COR-L47 (cell line): ENCODE measurements at regions not wholly inside any gene's neighbourhood (a gene's known extent, or its start where the extent isn't known, plus 50 kb on each side); places are given as distances from the start of the nearest gene placed in this dataset.
"Not testable (repeated sequence)": the region's sequence is repeated elsewhere in the genome, so short reads cannot be mapped to it uniquely, and the experiment has no call there.

Experiments used
- DNase-seq: peaks from one replicate; lab custom pipeline; 2025; lab: John Stamatoyannopoulos, UW

- DNase-seq, result no peak
Observed at GRCh38 chr14:105890474-105891220, 364.3 kb downstream of the TMEM121 start.

DNA sequence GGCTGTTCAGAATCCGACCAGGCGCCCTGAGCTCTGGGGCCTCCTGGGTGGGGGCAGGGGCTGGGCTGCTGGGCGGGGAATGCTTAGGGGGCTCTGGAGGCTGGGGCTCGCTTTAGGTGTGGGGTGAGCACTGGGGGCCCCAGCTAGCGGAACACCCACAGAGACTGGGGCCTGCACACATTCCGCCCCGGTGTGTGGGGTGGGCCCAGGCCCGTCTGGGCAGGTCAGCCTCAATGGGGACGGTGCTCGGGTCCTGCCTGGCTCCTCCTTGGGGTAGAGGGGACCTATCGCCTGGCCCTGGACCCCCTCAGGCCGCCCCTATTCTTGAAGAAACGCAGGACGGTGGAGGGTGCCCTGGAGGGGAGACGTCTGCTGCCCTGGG lies 364.8 kb downstream of the TMEM121 start:
- no peak for DNase-seq

GRCh38 chr14:105891631-105892452 lies 365.5 kb downstream of the TMEM121 start:
- DNase-seq, result no peak

DNA sequence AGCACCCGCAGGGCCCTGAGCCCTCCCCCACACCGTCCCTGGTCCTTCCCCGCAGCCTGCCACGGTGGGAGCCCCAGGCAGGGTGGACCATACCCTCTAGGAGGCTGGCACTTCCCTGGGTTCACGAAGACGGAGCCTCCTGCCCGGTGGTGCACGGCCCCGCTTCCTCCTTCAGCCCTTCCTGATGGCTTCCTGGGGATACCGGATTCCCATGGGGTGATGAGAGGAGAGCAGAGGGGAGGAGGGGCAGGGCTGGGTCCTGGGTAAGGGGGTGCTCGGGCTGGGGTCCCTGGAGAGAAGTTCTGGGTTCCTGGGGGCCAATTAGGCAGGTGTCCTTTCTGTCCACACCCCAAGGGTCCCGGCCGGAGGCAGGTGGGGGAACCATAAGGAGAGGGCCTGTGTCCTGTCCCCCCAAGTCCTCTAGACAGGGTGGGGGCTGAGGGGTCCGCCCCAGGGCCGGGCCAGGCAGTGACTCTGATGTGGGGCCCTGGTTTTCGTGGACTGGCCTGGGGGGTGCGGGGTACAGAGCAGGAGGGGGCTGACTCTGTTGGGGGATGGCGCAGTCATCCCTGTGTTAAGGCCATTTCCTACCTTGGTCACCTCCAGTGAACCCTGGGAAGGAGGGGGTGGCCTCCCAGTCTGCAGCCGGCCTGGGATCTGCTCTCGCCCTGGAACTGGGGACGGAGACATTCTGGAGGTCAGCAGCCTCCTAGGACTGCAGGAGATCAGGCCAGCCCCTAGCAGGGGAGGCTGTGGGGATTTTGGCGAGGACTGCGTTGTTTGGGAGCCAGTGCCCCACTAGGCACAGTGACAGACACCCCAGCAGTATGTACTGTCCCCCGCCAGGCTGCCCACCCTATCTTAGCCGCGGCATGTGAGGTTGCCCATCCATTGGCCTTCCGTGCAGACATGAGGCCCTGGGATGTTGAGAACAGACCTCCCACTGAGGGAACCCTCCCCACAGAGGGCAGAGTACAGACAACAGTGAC lies 366.4 kb downstream of the TMEM121 start:
- DNase-seq, result not testable (repeated sequence)

GRCh38 chr14:105893686-105894085 lies 367.3 kb downstream of the TMEM121 start:
- DNase-seq, result not testable (repeated sequence)

- DNase-seq, result no peak
Observed at GRCh38 chr14:105894125-105894977, 368.0 kb downstream of the TMEM121 start.

DNA sequence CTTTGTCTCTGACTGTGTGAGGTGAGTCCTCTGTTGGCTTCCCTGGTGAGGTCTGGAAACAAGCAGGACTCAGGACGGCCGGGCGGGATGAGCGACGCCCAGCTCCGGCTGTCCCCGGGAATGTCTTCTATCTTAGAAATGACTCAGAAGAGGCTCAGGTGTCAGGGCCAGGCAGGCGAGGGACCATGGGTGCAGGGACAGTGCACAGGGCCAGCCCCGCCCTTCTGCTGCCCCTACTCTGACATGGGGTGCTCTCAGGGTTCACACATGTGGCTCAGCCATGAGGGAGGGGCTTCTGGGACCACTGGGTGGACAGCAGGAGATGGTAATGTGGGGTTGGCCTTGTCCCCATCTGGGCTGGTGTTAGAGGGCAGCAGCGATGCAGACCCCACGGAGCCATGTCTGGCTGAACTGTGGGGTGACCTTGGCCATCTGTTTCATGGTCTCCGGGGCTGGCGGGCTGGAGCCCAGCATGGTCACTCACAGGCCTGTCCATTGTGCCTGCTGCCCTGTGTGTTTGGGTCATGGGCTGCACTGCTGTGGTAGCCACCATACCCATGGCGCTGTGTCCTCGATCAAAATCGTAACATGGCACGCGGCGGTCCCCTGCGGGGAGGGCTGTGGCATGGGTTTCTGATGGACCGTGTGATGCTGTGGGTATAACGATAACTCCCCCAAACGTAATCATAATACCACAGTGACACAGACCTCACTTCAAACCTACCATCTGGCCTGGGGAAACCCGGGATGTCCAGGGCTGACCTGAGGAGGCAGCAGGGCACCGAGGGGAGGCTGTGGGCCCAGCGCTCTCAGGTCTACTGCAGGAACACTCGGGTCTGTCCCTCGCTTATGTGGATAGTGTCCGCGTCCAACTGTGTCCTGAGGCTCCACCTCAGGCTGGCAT lies 368.8 kb downstream of the TMEM121 start:
- no peak for DNase-seq

GRCh38 chr14:105896206-105896605 lies 369.8 kb downstream of the TMEM121 start:
- not testable (repeated sequence) for DNase-seq

DNA sequence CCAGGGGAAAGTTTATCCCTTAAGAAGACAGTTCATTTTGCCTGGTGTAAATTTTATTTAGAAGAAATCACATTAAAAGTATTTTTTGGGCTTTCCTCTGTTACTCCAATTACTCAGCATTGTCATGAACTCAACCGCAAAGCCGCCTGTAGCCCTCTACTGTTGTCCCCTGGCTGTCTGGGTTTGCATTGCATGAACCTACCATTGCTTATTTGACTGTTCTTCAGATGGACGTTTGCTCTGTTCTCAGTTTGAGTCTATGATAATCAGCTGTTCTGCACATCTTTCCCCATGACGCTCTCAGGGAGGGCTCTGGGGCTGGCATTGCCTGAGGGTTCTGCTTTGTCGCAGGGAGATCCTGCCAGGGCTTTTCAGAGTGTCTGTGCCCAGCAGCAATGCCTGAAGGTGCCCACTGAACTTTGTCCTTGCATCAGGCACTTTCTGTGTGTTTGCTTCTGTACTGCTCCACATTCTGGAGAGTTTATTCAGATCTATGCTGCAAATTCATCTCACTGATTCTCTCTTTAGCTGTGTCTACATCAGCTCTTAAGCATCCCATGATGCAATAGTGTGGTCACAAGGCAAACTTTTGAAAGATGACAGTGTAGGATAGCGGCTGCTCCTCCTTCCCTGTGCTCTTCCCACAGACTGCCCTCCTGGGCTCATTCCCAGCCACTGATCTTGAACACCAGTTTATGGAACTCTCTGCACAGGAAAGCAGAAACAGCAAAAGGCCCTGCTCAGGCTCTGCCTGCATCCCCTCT lies 370.8 kb downstream of the TMEM121 start:
- DNase-seq, result not testable (repeated sequence)

DNA sequence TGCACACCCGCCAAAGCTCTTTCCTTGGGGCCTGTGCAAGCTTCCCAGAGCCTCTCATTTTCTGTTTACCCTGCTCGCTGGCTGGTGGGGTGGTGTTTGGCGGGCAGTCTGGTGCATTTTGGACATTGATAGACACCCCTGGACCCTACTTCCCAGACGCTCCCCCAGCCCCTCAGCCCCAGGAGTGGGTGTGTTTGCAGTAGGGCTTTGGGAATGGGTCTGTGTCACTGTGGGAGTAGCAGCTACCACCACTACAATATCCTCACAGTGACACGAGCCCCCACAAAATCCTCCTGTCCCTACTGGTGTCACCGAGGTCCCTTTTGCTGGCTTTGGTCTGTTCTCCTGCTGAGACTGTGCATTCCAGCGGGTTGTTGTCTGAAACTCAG lies 371.3 kb downstream of the TMEM121 start:
- DNase-seq, result no peak

DNA sequence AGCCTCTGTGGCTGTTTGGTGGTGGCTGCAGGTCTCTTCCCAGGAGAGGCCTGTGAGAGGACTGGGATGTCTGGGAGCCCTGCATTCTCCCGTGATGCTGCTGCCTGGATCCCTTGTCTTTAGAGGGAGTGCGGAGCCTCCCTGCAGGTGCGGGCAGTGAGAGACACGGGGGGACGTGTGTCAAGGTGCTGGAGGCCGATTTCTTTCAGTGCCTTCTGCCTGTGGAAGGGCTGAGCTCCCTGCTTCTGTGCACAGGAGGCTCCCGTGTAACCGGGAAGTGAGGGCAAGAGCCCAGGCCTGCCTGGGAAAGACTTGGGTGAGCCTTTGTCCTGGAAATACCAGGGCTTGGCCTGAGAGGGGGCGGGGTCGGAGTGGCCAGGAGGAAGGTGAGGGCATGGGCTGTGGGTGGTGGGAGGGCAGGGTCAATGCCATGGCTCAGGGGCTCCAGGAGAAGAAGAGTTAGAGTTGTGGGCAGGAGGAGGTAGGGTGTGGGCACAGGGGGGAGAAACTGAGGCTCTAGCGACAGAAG lies 372.2 kb downstream of the TMEM121 start:
- DNase-seq, result no peak

- no peak for DNase-seq
Observed at GRCh38 chr14:105899071-105899641, 372.8 kb downstream of the TMEM121 start.

GRCh38 chr14:105899657-105900397 lies 373.4 kb downstream of the TMEM121 start:
- no peak for DNase-seq

DNA sequence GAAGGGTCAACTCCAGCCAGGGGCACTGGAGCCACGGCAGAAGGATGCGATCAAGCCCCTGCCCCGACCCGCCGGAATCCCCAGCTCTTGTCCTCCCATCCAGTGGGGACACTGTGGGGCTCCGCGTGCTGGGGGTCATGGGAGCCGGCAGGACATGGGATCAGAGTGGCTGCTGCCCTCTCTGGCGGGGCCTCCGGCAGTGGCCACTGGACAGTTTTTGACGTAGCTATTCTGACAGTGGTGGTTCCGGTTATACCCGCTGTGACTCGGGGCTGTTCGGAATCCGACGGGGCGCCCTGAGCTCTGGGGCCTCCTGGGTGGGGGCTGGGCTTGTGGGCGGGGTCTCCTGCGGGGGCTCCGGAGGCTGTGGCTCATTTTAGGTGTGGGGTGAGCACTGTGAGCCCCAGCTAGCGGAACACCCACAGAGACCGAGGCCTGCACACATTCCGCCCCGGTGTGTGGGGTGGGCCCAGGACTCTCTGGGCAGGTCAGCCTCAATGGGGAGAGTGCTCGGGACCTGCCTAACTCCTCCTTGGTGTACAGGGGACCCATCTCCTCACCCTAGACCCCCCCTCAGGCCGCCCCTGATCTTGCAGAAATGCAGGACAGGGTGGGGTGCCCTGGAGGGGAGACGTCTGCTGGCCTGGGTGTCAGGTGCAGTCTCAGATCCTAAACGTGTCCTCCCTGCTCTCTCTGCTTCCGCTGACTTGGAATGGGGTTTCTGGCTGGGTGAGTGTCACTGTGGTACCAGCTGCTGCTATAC lies 374.2 kb downstream of the TMEM121 start:
- DNase-seq, result no peak

DNA sequence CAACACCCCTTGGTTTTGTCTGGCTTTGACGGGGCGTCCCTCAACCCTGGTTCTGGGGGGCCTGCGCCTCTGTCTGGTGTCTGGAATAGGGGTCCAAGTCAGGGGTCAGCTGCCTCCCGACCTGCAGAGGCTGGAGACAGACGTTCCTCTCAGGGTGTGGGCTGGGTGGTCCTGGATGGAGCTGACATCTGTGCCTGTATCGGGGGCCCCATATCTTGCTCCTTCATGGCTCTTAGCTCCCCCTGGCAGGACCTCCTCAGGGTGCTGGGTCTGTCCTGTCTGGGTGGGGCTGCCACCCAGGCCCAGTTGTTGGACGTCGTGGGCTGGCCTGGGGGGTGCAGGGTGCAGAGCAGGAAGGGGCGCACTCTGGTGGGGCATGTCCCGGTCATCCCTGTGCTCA lies 374.8 kb downstream of the TMEM121 start:
- no peak for DNase-seq

DNA sequence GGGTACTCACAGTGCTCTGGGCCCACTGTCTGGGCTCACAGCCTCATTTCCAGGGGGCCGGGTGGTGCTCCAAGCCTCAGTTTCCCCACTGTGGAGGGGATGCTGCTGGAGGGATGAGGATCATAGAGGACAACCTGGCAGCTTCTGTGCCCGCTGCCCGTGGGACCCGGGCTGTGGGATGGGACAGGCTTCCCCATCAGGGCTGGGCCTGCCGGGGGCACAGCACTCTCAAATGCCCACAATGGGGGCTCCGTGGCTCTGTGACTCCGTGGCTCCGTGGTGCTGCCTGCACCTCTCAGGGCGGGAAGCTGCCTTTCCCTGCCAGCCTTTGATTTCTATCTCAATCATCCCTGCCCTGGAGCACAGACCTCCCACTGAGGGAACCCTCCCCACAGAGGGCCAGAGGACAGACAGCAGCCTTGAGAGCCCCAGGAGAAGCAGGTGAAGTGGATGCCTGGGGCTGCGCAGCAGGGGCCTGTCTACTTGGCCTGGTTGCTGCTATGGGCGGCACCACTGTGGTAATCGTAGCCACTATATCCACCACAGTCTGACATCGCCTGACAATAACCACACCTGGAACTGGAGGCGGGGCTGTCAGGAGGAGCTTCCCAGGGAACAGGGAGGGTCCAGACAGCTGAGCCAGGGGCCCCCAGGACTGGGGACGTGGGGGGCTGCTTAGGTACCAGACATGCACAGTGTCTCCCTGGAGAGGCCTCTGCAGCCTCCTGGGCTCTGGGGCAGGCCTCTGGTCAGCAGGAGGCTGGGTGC lies 375.9 kb downstream of the TMEM121 start:
- DNase-seq, result peak; percentile 80

GRCh38 chr14:105902899-105903165 lies 376.4 kb downstream of the TMEM121 start:
- not testable (repeated sequence) for DNase-seq
